Body of pancreas (tissue), 4 donors: ENCODE measurements at regions not wholly inside any gene's neighbourhood (a gene's known extent, or its start where the extent isn't known, plus 50 kb on each side); places are given as distances from the start of the nearest gene placed in this dataset.

Experiments
- ATAC-seq: fragments of 150-250 bp; one replicate; pipeline ENCODE4 v1.9.1; 2016
- DNase-seq, 4 donors: peaks; one replicate each; pipeline ENCODE4 v3.0.0-alpha.2; 2019
- H3K27ac ChIP-seq, 4 donors: fragments of 200-600 bp; sonication (generic); 1 replicate in 3 of 4; 2 replicates in 1 of 4; pipeline versions ENCODE4 v1.5.1 to v1.6.1; 2016 to 2019; ENCODE audit warnings: mild to moderate bottlenecking in 1 of 4, mixed read lengths in 1 of 4, moderate library complexity in 1 of 4
- H3K27me3 ChIP-seq, 2 donors: fragments of 200-600 bp; sonication (generic); one replicate each; pipeline ENCODE4 v1.6.0; 2016; ENCODE audit warnings: mild to moderate bottlenecking in 1 of 2
- H3K36me3 ChIP-seq, 2 donors: fragments of 200-600 bp; sonication (generic); replicated peaks in 1 of 2; 2 replicates each; pipeline ENCODE4 v1.5.1; 2016; ENCODE audit warnings: low read depth in 2 of 2; ENCODE audit not compliant: insufficient read depth in 1 of 2
- H3K4me1 ChIP-seq: fragments of 200-600 bp; sonication (generic); one replicate; pipeline ENCODE4 v1.6.0; 2016
- H3K4me3 ChIP-seq, 2 donors: fragments of 200-600 bp; sonication (generic); 1 replicate in 1 of 2; 2 replicates in 1 of 2; pipeline ENCODE4 v1.5.1; 2016 to 2019
- H3K9me3 ChIP-seq, 3 donors: fragments of 200-600 bp; sonication (generic); 1 replicate in 2 of 3; 2 replicates in 1 of 3; pipeline ENCODE4 v1.5.1; 2016
- CTCF ChIP-seq, 7 experiments: fragments of 450-650 bp in 4 of 7; fragments of 200-600 bp in 3 of 7; sonication (generic) in 3 of 7; IDR thresholded peaks; one replicate each; pipeline ENCODE4 v1.5.1; 2016 to 2019; ENCODE audit warnings: antibody characterized with exemption in 7 of 7
- POLR2A ChIP-seq, 3 donors: fragments of 450-650 bp; IDR thresholded peaks; one replicate each; pipeline ENCODE4 v1.6.1; 2016; ENCODE audit warnings: antibody characterized with exemption in 3 of 3, mild to moderate bottlenecking in 2 of 3
- WGBS, 2 donors: methylation state at CpG; one replicate each; pipeline ENCODE4 v1.1.5; 2017; 5-methylcytosine and 5-hydroxymethylcytosine counted together
- intact Hi-C: fragments of 100-400 bp; cut with DNase I; formaldehyde crosslinking; loops from one replicate; pipeline ENCODE4 v1.15.1; 2023

GRCh38 chr10:118458957-118459641, 117.0 kb upstream of the FAM204A start:
- Histone ChIP-seq H3K36me3 (no peaks in the 10 kb centered on the region), H3K9me3 (no peaks in the 10 kb centered on the region), H3K27ac (no peak overlapping the region), H3K27me3 (no peaks in the 10 kb centered on the region), H3K4me3 (no peak overlapping the region), H3K4me1 (peaks cover 11% of the 10 kb centered on the region)
- DNase-seq (no peak), ATAC-seq (peak; percentile 21)
- WGBS, 2 donors = 26 to 29% methylated on average over 10 of the region's 10 CpGs
- intact Hi-C loops = no loop called here
- no peak for TF ChIP-seq POLR2A (IDR thresholded peaks at IDR 0.05)
- no peak for TF ChIP-seq CTCF (IDR thresholded peaks at IDR 0.05)

GRCh38 chr10:118457824-118458428, 115.8 kb upstream of the FAM204A start:
- Histone ChIP-seq H3K27ac (no peak overlapping the region), H3K4me3 (no peak overlapping the region), H3K9me3 (no peaks in the 10 kb centered on the region), H3K36me3 (no peaks in the 10 kb centered on the region), H3K4me1 (peaks cover 11% of the 10 kb centered on the region), H3K27me3 (no peaks in the 10 kb centered on the region)
- DNase-seq = no peak
- intact Hi-C loops = no loop called here
- no peak for ATAC-seq
- TF ChIP-seq POLR2A (IDR thresholded peaks at IDR 0.05) = no peak
- no peak for TF ChIP-seq CTCF (IDR thresholded peaks at IDR 0.05)

- 59 to 61% methylated on average over 6 of the region's 6 CpGs for WGBS, 2 donors
- peaks cover 11% of the 10 kb centered on the region for H3K4me1 ChIP-seq
Measured at GRCh38 chr10:118455181-118455695, 113.1 kb upstream of the FAM204A start.

GRCh38 chr10:118454211-118454610, 112.1 kb upstream of the FAM204A start:
- no peak overlapping the region for H3K4me3 ChIP-seq
- H3K36me3 ChIP-seq = no peaks in the 10 kb centered on the region
- H3K4me1 ChIP-seq = peaks cover 5% of the 10 kb centered on the region
- intact Hi-C loops = no loop called here
- TF ChIP-seq POLR2A (IDR thresholded peaks at IDR 0.05) (no peak), CTCF (IDR thresholded peaks at IDR 0.05) (no peak)
- H3K27me3 ChIP-seq = no peaks in the 10 kb centered on the region
- no peak for ATAC-seq
- H3K9me3 ChIP-seq = no peaks in the 10 kb centered on the region
- H3K27ac ChIP-seq = no peak overlapping the region
- WGBS, 2 donors = 55 to 76% methylated on average over 2 of the region's 2 CpGs
- DNase-seq = no peak

More at GRCh38 chr10:118455181-118455695, 113.1 kb upstream of the FAM204A start:
- DNase-seq (no peak), ATAC-seq (no peak)
- TF ChIP-seq POLR2A (IDR thresholded peaks at IDR 0.05) (no peak), CTCF (IDR thresholded peaks at IDR 0.05) (no peak)
- intact Hi-C loops = no loop called here
- Histone ChIP-seq H3K27ac (no peak overlapping the region), H3K36me3 (no peaks in the 10 kb centered on the region), H3K4me3 (no peak overlapping the region), H3K27me3 (no peaks in the 10 kb centered on the region), H3K9me3 (no peaks in the 10 kb centered on the region)

- H3K4me3 ChIP-seq = no peak overlapping the region
- no peak overlapping the region for H3K27ac ChIP-seq
- no peak for DNase-seq
- ATAC-seq = no peak
- TF ChIP-seq CTCF (IDR thresholded peaks at IDR 0.05) (no peak), POLR2A (IDR thresholded peaks at IDR 0.05) (no peak)
- H3K27me3 ChIP-seq = no peaks in the 10 kb centered on the region
- intact Hi-C loops = no loop called here
- H3K4me1 ChIP-seq = no peaks in the 10 kb centered on the region
- no peaks in the 10 kb centered on the region for H3K36me3 ChIP-seq
- no peaks in the 10 kb centered on the region for H3K9me3 ChIP-seq
Measured at GRCh38 chr10:118452098-118452497, 110.0 kb upstream of the FAM204A start.
